GM03348 (cell line): ENCODE measurements at regions not wholly inside any gene's neighbourhood (a gene's known extent, or its start where the extent isn't known, plus 50 kb on each side); places are given as distances from the start of the nearest gene placed in this dataset.
"Not testable (repeated sequence)": the region's sequence is repeated elsewhere in the genome, so short reads cannot be mapped to it uniquely, and the experiment has no call there.

Experiments
- DNase-seq: peaks from one replicate; pipeline ENCODE4 v3.0.0; 2012; ENCODE audit warnings: low spot score

DNA sequence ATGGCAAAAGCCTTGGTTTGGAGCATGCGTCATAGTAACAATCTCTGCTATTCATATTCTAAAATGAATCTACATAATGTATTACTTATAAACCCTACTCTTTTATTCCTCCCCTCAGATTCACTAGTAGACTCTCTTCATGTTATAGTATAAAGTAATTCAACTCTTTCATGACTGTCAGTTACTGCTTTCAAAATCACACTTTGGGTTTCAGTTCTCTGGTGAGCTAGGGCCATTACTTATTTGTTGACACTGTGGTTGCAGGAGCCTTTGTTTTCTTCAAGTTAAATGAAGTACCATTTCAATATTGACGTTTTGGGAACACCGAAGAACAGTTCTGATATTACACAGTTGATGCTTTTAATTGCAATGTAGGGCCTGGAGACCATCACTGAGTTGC, 378.4 kb downstream of the DDX10 start:
- no peak for DNase-seq

- DNase-seq, result no peak
Measured at GRCh38 chr11:109046284-109046992, 375.6 kb upstream of the C11orf87 start.

GRCh38 chr11:109048098-109048497, 373.9 kb upstream of the C11orf87 start:
- DNase-seq, result peak; percentile 36

DNA sequence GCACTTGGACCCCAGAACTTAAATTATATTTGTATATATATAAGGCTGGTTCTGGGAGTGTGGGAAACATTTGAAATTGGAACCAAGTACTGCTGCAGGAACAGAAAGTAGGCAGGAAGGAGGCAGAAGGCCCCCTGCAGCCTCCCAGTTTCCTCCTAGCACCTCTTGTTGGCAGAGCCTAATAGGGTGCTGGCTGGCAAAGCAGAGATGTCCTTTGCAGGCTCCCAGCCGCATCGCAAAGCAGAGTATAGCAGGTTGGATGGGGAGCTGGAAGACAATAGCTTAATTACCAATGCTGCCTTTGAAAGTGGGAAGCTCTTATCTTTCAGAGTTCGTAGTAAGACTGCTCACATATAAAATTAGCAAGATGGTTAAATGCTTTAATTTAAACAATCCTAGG, 370.8 kb upstream of the C11orf87 start:
- DNase-seq, result no peak

- DNase-seq, result no peak
Measured at GRCh38 chr11:109059402-109059801, 362.6 kb upstream of the C11orf87 start.

GRCh38 chr11:109061394-109061793, 360.6 kb upstream of the C11orf87 start:
- DNase-seq, result no peak

- peak; percentile 13 for DNase-seq
Measured at GRCh38 chr11:109062445-109062844, 359.5 kb upstream of the C11orf87 start.

DNA sequence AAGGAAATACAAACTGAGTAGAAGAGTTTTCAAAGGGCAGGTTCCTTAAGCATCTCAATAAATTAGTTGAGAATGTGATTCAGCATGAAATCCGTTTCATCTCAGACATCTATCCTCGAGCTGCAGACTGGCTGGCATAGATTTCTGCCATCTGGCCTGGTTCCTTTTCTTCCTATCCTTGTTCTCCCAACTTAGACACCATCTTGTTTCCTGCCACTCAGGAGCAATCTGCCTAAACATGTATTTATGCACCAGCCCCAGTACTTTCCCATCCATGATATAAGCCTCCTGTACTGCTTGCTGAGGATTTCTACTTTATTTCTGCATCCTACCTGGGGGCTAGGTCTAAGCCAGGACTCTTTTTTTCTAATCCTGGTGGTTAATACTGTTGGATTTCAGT, 359.1 kb upstream of the C11orf87 start:
- DNase-seq, result no peak

- not testable (repeated sequence) for DNase-seq
Measured at GRCh38 chr11:109064618-109065311, 357.2 kb upstream of the C11orf87 start.

DNA sequence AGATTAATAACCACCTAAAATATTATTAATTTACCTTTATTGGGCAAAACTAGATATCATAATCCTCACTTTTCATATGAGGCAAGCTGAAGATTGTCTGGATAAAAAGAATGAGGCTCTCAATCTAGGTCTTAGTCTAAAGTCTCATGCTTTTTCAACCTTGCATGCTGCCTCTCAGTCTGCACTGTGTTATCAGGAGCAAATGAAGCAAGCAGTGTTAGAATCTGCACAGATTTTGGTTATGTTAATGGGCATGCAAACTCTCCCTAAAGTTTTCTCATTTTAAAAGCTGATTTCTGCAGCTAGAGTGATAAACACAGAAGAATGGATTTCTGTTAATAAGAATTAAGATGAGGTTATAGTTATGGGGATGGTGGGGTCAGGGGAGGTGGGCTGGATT, 350.7 kb upstream of the C11orf87 start:
- no peak for DNase-seq

- DNase-seq, result peak; percentile 64
Measured at GRCh38 chr11:109071712-109072524, 350.1 kb upstream of the C11orf87 start.

DNA sequence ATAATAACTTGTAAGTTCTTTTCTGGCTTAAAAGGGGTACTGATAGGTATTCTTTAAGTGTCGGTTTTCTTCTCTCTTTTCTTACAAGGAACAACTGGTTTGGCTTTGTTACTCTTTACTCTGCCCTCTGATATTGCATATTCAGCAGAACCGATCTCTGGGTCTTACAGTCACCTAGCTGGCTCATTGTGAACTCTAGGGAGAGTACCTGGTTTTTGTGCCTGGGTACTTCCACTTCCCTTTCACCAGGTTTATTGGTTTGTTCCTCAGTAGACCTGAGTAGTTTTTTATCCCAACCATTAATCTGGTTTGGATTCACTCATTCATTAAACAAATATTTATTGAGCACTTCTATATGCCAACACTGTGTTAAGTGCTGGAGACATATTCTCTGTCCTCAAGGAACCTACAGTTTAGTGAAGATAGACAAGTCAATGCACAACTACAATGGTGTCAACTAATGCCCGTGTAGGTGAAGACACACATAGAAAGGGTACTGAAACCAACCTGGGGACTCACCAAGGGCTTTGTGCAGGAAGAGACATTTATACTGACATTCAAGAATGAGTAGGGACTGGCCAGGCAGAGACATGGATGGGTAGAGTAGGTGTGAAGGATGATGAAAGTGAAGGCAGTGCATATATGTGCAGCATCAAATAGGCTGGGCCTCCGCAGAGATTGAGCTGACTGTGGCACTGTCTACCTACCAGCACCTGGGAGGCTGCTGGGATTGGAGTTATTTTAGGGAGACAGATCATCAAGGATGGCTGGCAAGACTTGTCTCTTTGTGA, 348.8 kb upstream of the C11orf87 start:
- DNase-seq, result no peak

DNA sequence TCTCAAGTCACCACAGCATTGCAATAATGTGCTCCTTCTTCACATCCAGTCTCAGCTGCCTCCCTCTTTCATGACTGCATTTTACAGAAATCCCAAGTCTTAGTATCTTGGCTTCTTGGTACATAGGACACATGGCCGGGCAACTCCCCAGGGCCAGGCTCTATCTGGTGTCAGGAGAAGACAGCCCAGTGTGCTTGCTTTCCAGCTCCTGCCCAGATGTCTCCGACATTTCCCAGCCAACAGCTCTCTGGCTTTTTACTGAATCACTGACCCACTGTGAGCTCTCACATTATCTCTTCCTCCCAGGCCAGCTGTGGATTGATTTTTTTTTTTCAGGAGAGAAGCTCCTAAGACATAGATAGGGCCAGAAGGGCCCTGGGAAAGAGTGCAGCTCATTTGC, 346.0 kb upstream of the C11orf87 start:
- DNase-seq, result peak; percentile 18

GRCh38 chr11:109076870-109077269, 345.1 kb upstream of the C11orf87 start:
- no peak for DNase-seq

GRCh38 chr11:109077291-109077920, 344.6 kb upstream of the C11orf87 start:
- DNase-seq, result no peak

- peak; percentile 73 for DNase-seq
Measured at GRCh38 chr11:109085708-109086373, 336.1 kb upstream of the C11orf87 start.

GRCh38 chr11:109086931-109087330, 335.1 kb upstream of the C11orf87 start:
- DNase-seq, result no peak

DNA sequence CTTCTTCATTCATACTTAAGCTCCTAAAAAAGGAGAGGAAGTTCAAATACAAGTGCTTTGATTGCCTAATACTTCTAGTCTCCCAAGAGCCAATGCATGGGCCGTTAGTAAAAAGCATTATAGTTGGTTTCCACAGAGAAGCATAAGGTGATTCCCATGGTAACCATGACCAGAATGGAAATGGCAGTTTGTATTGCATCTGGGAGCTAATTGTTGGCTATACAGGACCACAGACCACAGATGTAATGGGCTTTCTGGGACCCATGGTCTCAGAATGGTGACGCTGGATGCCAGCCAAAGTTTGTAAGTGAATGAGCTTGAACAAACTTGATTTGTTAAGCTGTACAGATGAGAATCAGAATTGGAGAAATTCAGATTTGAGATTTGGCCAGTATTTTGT, 333.9 kb upstream of the C11orf87 start:
- DNase-seq, result no peak

- no peak for DNase-seq
Measured at GRCh38 chr11:109089144-109089543, 332.8 kb upstream of the C11orf87 start.

- no peak for DNase-seq
Measured at GRCh38 chr11:109093354-109093753, 328.6 kb upstream of the C11orf87 start.

GRCh38 chr11:109096266-109096665, 325.7 kb upstream of the C11orf87 start:
- DNase-seq, result no peak
